ENCODE measurements at regions not wholly inside any gene's neighbourhood (a gene's known extent, or its start where the extent isn't known, plus 50 kb on each side); places are given as distances from the start of the nearest gene placed in this dataset.
A peak's percentile ranks its signal among the peaks of the same experiment; 100 is the strongest.

GRCh38 chr13:74892096-74892495 lies 589.9 kb downstream of the TBC1D4 start:
- Mint-ChIP-seq H3K4me1 (ENCODE audit: insufficient read depth, unreplicated experiment) (peaks cover 32% of the 10 kb centered on the region), H3K9me3 (ENCODE audit: unreplicated experiment) (no peaks in the 10 kb centered on the region), H3K27ac (ENCODE audit: low read depth, unreplicated experiment) (peak overlapping the region; percentile 98), H3K36me3 (ENCODE audit: insufficient read depth, unreplicated experiment) (no peaks in the 10 kb centered on the region), H3K27me3 (ENCODE audit: insufficient read depth, unreplicated experiment) (no peaks in the 10 kb centered on the region), H3K4me3 (ENCODE audit: unreplicated experiment) (no peak overlapping the region)
- no TSS peak for BruUV-seq (replicated peaks)
- TF ChIP-seq, protein P1, sequence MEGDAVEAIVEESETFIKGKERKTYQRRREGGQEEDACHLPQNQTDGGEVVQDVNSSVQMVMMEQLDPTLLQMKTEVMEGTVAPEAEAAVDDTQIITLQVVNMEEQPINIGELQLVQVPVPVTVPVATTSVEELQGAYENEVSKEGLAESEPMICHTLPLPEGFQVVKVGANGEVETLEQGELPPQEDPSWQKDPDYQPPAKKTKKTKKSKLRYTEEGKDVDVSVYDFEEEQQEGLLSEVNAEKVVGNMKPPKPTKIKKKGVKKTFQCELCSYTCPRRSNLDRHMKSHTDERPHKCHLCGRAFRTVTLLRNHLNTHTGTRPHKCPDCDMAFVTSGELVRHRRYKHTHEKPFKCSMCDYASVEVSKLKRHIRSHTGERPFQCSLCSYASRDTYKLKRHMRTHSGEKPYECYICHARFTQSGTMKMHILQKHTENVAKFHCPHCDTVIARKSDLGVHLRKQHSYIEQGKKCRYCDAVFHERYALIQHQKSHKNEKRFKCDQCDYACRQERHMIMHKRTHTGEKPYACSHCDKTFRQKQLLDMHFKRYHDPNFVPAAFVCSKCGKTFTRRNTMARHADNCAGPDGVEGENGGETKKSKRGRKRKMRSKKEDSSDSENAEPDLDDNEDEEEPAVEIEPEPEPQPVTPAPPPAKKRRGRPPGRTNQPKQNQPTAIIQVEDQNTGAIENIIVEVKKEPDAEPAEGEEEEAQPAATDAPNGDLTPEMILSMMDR (IDR thresholded peaks at IDR 0.05; ENCODE audit: unreplicated experiment): no peak
- ChIA-PET POLR2A (no interaction called here), CTCF (interaction anchor here (0.8 kb wide), 1 partner anchor 16 kb away, joined by 3 read pairs; no protein-coding TSS in a partner anchor)
- no peak for DNase-seq (ENCODE audit: unreplicated experiment)
- intact Hi-C loops (cut with micrococcal nuclease): no loop called here

- peak; percentile 66 for DNase-seq (ENCODE audit: unreplicated experiment)
- no TSS peak for BruUV-seq (replicated peaks)
Observed at GRCh38 chr13:74891610-74892009, 590.4 kb downstream of the TBC1D4 start.

GRCh38 chr13:74889321-74889720 lies 592.6 kb downstream of the TBC1D4 start:
- intact Hi-C loops (cut with micrococcal nuclease): no loop called here
- TF ChIP-seq, protein P1 (IDR thresholded peaks at IDR 0.05; ENCODE audit: unreplicated experiment): no peak
- no peaks in the 10 kb centered on the region for H3K9me3 Mint-ChIP-seq (ENCODE audit: unreplicated experiment)
- H3K27ac Mint-ChIP-seq (ENCODE audit: low read depth, unreplicated experiment): peak overlapping the region; percentile 20
- no TSS peak for BruUV-seq (replicated peaks)
- DNase-seq (ENCODE audit: unreplicated experiment): peak; percentile 89
- no peaks in the 10 kb centered on the region for H3K36me3 Mint-ChIP-seq (ENCODE audit: insufficient read depth, unreplicated experiment)
- ChIA-PET CTCF (no interaction called here), POLR2A (interaction anchor here (0.7 kb wide), 3 partner anchors 20 to 150 kb away, joined by 3 read pairs; no protein-coding TSS in a partner anchor)
- peaks cover 39% of the 10 kb centered on the region for H3K4me1 Mint-ChIP-seq (ENCODE audit: insufficient read depth, unreplicated experiment)
- no peaks in the 10 kb centered on the region for H3K27me3 Mint-ChIP-seq (ENCODE audit: insufficient read depth, unreplicated experiment)
- H3K4me3 Mint-ChIP-seq (ENCODE audit: unreplicated experiment): no peak overlapping the region

More at GRCh38 chr13:74891610-74892009, 590.4 kb downstream of the TBC1D4 start:
- ChIA-PET POLR2A (no interaction called here), CTCF (interaction anchor here (0.6 to 0.8 kb wide), 3 partner anchors 16 to 1137 kb away, joined by 3 read pairs; no protein-coding TSS in a partner anchor)
- H3K4me3 Mint-ChIP-seq (ENCODE audit: unreplicated experiment): no peak overlapping the region
- TF ChIP-seq, protein P1 (IDR thresholded peaks at IDR 0.05; ENCODE audit: unreplicated experiment): no peak
- H3K36me3 Mint-ChIP-seq (ENCODE audit: insufficient read depth, unreplicated experiment): no peaks in the 10 kb centered on the region
- no peaks in the 10 kb centered on the region for H3K27me3 Mint-ChIP-seq (ENCODE audit: insufficient read depth, unreplicated experiment)
- H3K4me1 Mint-ChIP-seq (ENCODE audit: insufficient read depth, unreplicated experiment): peaks cover 33% of the 10 kb centered on the region
- H3K9me3 Mint-ChIP-seq (ENCODE audit: unreplicated experiment): no peaks in the 10 kb centered on the region
- H3K27ac Mint-ChIP-seq (ENCODE audit: low read depth, unreplicated experiment): peak overlapping the region; percentile 98
- intact Hi-C loops (cut with micrococcal nuclease): no loop called here

GRCh38 chr13:74886502-74886901 lies 595.5 kb downstream of the TBC1D4 start:
- peak; percentile 20 for DNase-seq (ENCODE audit: unreplicated experiment)
- Mint-ChIP-seq H3K27ac (ENCODE audit: low read depth, unreplicated experiment) (peak overlapping the region; percentile 31), H3K36me3 (ENCODE audit: insufficient read depth, unreplicated experiment) (no peaks in the 10 kb centered on the region), H3K9me3 (ENCODE audit: unreplicated experiment) (no peaks in the 10 kb centered on the region), H3K4me1 (ENCODE audit: insufficient read depth, unreplicated experiment) (peaks cover 30% of the 10 kb centered on the region), H3K4me3 (ENCODE audit: unreplicated experiment) (no peak overlapping the region), H3K27me3 (ENCODE audit: insufficient read depth, unreplicated experiment) (no peaks in the 10 kb centered on the region)
- POLR2A ChIA-PET: no interaction called here
- no TSS peak for BruUV-seq (replicated peaks)
- intact Hi-C loops (cut with micrococcal nuclease): no loop called here
- TF ChIP-seq, protein P1 (IDR thresholded peaks at IDR 0.05; ENCODE audit: unreplicated experiment): no peak
- CTCF ChIA-PET: no interaction called here
